T1000 (cell line): ENCODE measurements at regions not wholly inside any gene's neighbourhood (a gene's known extent, or its start where the extent isn't known, plus 50 kb on each side); places are given as distances from the start of the nearest gene placed in this dataset.
"Not testable (repeated sequence)": the region's sequence is repeated elsewhere in the genome, so short reads cannot be mapped to it uniquely, and the experiment has no call there.

ENCODE experiments used
- DNase-seq: peaks from one replicate; lab custom pipeline; 2025; ENCODE audit warnings: mixed read lengths; lab: John Stamatoyannopoulos, UW

DNA sequence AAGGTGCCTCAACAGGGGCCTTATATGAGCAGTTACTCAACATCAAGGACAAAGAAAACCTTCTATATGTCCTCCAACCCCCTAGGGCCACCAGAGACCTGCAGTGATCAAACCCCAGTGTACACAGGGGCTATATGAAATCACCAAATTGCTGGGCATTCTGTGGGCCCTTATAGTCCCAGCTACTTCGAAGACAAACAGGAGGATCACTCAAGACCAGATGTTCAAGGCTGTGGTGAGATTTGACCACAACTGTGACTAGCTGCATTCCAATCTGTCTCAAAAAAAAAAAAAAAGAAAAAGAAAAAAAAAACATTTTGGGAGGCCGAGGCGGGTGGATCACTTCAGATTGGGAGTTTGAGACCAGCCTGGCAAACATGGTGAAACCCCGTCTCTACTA lies 51.0 kb upstream of the PRB2 start:
- DNase-seq: no peak

DNA sequence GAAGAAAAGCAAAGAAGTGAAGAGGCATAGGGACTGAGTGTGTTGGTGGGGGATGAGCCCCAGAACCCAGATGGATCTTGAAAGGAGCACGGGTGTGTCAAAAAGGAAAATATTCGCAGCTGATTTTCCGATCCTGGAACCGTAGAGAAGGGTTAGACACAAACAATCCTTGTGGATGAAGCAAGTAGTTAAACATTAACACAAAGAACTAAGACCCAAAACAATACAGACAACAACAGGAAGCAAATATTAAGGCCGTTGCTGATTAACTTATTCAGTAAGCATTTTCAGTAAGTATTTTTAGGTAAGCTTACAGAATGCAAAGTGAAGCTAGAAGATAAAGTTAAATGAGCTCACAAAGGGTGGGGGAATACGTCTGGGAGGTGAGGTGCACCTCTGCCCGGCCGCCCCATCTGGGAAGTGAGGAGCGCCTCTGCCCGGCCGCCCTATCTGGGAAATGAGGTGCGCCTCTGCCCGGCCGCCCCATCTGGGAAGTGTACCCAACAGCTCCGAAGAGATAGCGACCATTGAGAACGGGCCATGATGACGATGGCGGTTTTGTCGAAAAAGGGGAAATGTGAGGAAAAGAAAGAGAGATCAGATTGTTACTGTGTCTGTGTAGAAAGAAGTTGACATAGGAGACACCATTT lies 62.8 kb upstream of the PRB2 start:
- DNase-seq: no peak

DNA sequence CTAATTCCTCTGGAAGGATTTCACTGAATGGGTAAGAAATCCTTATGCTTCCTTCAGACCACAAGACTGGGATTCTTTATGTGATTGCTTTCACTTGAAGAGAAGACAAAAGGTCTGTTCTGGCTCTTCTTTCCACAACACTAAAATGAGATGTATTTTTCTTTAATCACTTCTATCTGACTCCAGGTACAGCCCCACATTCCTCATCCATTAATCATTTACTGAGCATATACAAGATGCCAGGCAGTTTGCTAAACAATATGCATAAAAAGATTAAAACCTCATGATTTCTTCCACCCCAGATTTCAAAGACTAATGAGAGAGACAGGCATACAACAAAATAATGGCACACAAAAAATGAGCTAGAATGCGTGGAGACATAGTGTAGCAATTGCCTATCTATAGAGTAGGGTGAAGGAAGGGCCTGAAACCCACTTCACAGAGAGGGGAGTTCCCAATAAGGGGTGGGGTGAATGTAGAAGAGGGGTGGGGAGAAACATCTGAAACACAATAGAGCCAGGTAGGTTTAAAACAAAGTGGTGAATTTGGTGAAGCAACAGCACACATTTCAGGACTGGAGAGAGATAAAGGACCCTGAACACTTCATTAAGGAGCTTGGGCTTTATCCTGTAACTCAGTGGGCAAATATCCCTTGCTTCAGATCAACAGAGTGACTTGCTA lies 65.1 kb upstream of the PRB2 start:
- no peak for DNase-seq

DNA sequence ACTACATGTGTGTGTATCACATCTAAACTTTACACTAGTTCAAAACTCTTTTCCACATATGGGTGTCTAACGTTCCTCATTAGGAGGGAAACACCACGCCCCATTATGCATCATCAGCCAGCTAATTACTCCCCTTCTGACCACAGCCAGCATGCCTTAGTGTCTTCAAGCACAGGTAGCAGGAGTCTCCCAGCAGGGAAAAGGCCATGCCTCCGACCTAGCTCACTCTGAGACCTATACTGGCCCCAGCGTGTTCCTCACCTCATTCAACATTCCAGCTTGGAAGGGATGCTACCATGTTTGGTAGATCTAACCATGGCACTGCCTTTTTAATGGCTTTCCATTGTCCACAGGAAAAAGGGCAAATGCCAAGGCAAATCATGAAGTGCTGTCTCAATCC lies 66.1 kb upstream of the PRB2 start:
- DNase-seq: no peak

DNA sequence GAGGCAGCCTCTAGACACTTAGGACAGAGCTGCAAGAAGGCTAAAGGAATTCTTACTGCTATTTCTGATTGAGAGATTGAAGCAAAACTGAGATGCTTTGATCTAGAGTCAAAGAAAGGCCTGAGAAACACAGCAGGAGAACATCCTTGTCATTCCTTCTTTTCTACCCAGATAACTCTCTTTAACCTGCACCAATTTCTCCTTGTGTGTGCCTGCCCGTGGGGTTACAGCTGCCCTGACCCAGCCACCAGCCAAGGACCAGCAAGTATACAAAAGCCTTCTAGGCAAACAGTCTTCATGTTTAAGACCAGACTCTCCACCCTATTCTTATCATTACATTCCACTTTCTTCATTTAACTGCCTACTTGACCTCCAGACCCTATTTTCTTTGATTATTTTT lies 81.7 kb upstream of the PRB2 start:
- no peak for DNase-seq

DNA sequence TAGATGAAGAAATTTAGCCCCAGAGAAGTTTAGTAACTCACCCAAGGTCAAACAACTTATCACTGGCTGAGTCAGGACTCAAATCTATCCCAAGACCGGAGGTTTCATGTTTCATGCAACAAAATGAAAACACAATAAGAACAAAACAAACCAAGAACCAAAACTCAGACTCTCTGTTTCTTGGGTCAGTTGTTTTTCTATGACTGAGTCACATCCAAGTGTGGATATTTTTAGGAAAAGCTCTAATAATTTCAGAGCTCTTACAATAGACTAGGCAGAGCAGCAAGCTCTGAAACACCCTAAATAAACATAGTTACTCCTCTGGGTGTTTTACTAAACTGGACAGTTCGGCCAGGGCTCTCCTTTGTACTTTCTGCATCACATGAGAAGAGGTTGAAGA lies 87.6 kb upstream of the PRB2 start:
- DNase-seq: no peak

DNA sequence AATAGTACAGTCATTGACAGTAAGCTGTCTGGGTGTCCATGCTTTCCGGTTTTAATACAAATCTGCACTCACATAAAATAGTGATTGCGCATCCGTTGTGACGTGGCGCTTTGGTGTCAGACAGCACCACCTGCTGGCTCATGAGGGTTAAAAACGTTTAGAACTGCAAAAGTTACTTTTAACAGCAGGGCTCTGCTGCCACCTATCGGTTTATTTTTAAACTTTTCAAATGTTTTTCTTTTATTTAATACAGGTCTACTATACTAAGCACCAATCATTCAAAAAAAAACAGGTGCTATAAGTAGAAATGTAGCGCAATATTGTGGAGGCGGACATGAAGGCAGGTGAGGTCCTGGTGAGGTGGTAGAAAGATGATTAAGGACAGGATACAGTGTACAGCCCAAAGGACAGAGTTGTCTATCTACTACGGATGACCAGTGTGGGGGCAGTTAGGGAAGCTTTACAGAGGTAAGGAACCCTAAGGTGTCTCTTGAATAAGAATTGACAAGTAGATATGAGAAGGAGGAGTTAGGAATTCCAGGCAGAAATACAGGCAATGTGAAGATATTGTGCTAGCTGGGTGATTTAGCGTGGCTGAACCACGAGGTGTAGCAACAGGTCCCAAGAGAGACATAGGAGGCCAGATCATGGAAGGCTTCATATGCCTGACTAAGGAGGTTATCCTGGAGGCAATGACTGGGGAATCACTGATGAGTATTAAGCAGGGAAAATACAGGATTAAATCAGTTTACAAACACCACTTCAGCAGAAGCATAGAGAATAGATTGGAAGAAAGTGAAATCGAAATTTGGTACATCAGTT lies 91.5 kb upstream of the PRB2 start:
- peak; percentile 47 for DNase-seq

DNA sequence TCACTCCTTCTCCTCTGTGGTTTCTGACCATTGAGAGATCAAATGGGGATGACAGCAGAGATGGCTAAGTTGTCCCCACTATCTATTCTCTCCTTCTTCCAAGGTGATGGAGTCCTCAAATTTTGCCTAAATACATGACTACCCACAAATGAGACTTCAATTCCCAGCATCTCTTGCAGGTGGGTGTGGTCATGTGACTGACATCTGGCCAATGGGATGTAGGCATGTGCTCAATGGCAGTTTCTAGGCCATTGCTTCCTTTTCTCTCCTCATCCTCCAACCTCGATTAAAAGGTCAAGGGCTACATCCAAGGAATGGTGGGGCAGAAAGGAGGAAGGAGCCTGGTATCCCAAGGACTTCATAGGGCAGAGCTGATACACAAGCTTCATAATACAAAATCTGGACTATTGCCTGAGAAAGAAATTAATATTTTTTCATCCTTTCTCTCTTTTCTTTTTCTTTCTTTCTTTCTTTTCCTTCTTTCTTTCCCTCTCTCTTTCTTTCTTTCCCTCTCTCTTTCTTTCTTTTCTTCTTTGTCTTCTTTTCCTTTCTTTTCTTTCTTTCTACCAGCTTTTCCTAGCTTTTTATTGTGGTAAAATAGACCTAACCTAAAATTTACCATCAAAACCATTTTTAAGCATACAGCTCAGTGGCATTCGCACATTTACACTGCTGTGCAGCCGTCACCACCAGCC lies 100.9 kb upstream of the PRB2 start:
- DNase-seq: no peak

DNA sequence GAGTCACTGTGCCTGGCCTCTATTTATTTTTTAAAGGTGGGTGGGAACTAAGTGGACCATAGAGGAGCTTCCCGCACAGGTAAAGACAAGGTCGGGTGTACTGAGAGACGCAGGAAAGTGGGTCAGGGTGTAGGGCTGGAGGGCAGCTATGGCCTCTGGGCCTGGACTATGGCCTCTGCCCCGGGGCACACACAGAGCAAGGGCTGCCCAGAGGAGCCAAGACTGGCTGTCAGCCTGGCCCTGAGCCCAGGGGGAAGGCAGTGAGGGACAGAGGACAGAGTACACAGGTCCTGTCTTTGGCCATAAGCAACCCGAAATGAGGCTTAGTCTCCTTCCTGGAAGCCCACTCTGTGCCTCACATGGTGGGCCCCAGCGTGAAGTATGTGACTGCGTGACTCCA lies 102.1 kb upstream of the PRB2 start:
- no peak for DNase-seq

DNA sequence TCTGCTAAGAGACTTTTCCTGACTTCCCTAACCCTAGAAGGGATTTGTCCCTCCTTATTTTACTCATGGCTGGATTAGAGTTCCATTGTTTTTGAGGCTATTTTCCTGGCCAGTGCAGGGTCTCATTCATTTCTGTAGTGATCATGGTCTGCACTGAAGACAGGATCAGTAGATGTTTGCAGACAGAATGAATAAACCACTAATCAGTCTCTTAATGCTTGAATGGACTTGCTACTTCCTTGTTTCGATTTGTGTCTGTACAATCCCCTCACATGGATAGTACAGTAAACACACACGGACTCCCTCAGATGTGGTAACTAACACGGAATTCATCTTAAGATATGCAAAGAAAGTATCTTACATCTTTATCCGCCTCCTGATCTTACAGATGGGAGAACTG lies 102.6 kb upstream of the PRB2 start:
- no peak for DNase-seq

DNA sequence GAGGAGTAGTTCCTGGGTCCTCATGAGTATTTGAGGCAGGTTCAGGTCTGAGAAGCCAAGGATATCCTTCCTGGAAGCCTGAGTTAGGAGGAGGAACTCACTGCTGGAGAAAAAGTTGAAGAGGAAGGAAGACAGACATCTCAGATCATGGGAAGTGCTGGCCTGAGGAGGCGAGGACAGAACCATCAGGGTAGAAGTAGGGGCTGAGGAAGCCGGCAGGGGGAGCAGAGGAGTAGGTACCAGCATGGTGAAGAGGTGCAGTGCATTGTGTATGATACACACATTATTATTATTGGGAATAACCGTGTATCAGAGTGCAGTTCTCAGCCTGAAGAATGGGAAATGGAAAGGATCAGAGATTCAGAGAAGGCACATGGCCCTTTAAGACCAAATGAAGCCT lies 103.2 kb upstream of the PRB2 start:
- DNase-seq: not testable (repeated sequence)

DNA sequence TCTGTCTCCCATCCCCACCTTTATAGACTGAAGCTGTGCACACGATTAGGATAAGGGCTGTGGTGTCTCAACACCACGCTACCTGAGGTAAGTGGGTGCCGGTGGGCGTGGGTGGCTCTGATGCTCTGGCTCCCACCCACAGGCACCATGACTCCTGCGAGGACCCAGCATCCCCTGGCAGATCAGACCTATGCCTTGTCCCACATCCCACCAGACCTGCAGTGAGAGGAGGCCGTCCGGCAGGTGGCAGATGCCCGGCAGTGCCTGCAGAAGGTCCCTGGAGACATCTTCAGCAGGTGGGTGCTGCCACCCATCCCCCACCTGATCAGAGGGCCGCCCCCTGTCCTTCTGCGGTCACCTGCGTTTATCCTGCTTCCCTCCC lies 104.4 kb upstream of the PRB2 start:
- no peak for DNase-seq

DNA sequence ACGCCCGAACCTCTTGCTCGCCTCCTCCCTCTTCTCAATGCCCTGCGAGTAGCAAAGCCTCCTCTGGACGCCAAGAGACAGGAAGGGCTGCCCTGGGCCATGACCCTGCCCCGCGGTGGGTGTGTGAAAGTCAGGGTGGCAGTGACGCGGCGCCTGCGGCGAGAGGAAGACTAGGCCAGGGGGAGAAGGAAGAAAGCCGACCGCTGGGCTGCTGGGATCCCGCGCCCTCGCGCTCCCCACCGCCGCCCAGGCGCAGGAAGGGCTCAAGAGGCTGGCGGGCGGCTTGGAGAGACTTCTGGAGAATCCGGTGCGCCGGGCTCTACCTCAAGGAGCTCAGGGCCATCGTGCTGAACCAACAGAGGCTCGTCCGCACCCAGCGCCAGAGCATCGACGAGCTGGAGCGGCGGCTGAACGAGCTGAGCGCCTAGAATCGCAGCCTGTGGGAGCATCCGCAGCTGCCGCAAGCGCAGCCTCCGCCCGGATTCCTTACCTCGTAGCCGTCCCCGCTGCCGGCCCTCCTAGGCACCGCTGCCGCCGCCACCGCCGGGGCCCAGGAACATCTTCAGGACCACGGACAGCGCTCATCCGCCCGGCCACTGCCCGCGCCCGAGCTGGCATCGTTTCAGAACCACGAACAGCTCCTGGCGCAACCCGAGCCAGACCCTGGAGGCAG lies 105.0 kb upstream of the PRB2 start:
- peak; percentile 72 for DNase-seq

DNA sequence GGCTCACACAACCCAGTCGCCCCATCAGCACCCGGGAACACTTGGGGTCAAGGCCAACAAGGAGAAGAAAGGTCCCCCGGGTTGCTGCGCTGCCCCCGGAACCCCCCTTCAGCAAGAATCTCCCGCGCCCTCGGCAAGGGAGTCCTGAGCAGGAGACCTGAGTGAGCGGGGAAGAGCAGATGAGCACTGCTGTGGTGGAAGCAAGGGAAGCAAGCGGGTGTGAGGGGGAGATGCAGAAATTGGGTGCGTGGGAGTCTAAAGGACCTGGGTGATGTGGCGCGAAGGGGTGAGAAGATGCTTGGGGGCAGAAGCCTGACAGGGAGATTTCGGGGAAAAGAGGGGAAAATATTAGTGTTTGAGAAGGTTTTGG lies 105.5 kb upstream of the PRB2 start:
- no peak for DNase-seq

DNA sequence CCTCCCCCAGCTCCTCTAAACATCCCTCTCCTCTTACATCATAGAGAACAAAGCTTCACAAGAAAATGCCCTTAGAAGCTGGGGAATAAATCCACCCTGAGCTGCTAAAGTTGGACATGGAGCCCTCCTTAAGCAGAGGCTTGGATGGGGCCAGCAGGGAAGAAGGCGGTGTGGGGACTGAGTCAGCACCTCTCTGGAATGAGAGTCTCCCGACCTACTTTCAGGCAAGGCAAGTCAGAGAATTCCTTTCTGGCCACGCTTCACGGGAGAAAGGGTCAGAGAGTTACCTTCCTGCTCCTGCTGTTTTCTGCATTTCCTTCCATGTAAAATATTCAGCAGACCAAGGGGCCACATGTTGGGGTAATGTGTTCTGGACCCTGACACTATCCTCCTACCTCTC lies 113.3 kb upstream of the PRB2 start:
- no peak for DNase-seq

DNA sequence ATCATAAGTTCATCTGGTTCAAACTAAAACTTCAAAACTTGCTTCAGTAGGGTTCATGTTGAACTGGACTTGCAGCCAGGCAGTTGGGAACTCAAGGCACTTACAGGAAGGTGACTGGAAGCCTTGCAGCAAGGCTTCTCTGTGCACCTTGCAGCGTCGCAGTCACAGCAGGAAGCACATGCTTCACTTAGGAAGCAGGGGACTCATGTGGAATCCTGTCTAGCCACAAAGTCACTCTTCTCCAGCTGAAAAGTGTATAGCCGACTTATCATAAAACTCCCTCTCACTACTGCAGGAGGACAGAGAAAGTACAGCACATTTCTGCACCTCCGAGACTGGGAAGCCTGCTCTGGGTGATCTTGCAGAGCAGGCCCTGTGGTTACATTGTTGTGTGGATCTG lies 114.0 kb upstream of the PRB2 start:
- DNase-seq: no peak

DNA sequence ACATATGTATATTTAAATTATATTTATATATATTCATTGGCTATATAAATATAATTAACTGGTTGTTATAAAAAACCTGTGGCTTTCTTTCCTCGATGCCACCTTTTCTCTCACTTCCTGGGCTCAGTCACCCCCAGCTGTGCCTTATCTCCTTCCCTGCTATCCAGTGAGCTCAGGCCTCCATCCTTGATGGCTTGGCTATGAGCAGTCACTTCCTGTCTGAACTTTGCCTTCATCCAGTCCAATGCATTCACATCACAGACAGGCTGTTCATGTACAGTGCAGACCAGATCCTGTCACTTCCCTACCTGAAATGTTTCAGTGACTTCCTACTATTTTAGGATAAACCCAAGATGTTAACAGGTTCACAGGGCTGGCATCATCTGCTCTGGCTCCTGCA lies 115.3 kb upstream of the PRB2 start:
- no peak for DNase-seq

DNA sequence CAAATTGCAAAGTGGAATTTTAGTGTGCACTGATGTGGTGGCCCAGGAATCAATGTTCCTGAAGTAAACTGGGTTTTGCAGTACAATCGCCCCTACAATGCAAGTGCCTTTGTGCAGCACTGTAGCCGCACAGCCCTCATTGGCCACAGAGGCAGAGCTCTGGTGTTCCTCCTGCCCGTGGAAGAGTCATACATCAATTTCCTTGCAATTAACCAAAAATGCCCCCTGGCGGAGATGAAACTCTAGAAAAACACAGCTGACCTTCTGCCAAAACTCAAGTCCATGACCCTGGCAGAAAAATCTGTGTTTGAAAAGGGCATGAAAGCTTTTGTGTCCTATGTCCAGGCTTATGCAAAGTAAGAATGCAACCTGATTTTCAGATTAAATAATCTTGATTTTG lies 117.9 kb upstream of the PRB2 start:
- no peak for DNase-seq

DNA sequence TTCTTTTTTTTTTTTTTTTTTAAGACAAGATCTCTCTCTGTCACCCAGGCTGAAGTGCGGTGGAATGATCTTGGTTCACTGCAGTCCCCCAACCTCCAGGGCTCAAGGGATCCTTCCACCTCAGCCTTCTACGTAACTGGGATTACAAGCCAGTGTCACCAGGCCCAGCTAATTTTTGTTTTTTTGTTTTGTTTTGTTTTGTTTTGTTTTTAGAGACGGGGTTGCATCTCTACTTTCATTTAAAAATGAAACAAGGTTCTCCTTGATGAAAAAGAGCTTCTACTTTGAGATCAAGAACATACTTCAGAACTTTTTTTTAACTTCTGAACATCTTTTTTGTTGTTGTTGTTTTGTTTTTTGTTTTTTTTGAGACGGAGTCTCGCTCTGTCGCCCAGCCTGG lies 121.7 kb upstream of the PRB2 start:
- no peak for DNase-seq

DNA sequence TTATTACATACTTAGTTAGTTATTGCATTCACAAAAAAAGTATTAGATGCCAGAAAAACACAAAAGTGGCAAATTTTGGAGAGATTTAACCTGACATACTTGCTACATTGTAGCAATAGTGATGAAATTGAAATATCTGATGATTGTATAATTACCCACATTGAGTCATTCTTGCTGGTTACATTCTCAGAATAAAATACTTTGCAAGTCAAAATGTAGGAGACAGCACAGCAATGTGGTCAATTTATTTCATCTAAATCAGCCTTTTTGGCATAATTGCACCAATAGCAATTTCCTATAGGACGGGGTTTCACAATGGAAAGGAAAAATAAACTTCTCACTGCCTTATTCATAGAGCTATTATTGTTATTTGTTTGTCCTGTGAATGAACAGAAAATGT lies 125.0 kb upstream of the ETV6 start:
- no peak for DNase-seq

DNA sequence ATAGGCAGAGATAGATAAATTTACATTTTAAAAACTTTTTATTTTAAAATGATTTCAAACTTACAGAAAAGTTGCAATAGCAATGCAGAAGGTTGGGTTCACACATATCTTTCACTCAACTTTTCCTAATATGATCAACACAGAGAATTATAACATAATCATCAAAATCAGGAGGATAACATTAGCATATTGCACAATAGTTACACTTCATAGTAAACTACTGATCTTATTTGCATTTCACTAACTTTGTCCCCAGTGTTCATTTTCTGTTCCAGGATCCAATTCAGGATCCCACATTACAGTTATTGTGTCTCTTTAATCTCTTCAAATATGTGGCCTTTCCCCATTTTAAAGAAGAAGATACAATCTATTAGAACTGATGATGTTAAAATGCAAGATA lies 115.4 kb upstream of the ETV6 start:
- DNase-seq: no peak

DNA sequence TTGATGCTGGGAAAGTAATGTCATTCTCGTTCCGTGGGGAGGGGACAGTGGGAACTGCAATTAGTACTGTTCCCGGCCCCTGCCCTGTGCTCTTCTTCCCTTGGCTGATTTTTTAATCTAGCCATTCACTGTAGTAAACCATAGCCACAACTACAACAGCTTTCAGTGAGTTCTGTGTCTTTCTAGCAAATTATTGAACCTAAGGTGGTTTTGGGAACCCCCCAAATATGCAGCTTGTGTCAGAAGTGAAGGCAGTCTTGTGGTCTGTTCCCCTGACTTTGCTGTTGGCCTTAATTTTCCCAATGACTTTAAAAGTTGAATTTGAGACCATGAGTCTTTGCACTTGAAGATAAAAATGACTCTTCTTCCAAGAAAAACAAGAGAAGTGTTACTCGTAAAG lies 114.3 kb upstream of the ETV6 start:
- DNase-seq: no peak
